Activated naive CD8-positive, alpha-beta T cell treated with anti-CD3 and anti-CD28 coated beads for 36 hours (primary cell): ENCODE measurements at regions not wholly inside any gene's neighbourhood (a gene's known extent, or its start where the extent isn't known, plus 50 kb on each side); places are given as distances from the start of the nearest gene placed in this dataset.
"Not testable (repeated sequence)": the region's sequence is repeated elsewhere in the genome, so short reads cannot be mapped to it uniquely, and the experiment has no call there.

Experiments used
- DNase-seq: peaks from one replicate; pipeline ENCODE4 v3.0.0; 2021
- H3K27ac Mint-ChIP-seq: one replicate; pipeline ENCODE4 v1.8.0; 2022; ENCODE audit warnings: mild to moderate bottlenecking, moderate library complexity, mixed read lengths
- H3K27me3 Mint-ChIP-seq: one replicate; pipeline ENCODE4 v1.8.0; 2022; ENCODE audit warnings: mild to moderate bottlenecking, mixed read lengths
- H3K36me3 Mint-ChIP-seq: one replicate; pipeline ENCODE4 v1.8.0; 2021; ENCODE audit warnings: mild to moderate bottlenecking, mixed read lengths
- H3K4me1 Mint-ChIP-seq: one replicate; pipeline ENCODE4 v1.8.0; 2021; ENCODE audit warnings: mixed read lengths
- H3K4me3 Mint-ChIP-seq: one replicate; pipeline ENCODE4 v1.8.0; 2022; ENCODE audit warnings: mild to moderate bottlenecking, moderate library complexity, mixed read lengths
- H3K9me3 Mint-ChIP-seq: one replicate; pipeline ENCODE4 v1.8.0; 2022; ENCODE audit warnings: mixed read lengths

DNA sequence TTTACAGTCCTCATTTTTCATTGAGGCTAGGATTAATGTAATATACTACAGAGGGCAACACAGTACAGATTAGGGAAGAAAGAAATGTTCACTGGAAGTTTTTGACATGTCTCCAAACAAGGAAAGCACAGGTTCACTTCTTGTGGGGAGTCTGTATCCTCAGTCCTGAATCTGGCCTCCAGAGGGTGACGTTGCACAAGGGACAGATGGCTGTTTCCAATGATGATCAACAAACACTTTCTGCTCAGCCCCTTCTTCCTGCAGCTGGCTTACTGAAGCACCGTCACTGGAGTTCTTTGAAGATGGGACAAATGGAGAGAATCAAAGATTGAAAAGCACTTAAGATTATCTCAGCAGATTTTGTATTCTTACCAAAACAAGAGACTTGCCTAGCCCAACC is 123.3 kb upstream of the OR4E1 start:
- peaks cover 8% of the 10 kb centered on the region for H3K27me3 Mint-ChIP-seq
- H3K4me3 Mint-ChIP-seq: peak overlapping the region; percentile 69
- peak overlapping the region; percentile 54 for H3K27ac Mint-ChIP-seq
- H3K9me3 Mint-ChIP-seq: peaks cover 10% of the 10 kb centered on the region
- H3K4me1 Mint-ChIP-seq: no peaks in the 10 kb centered on the region
- DNase-seq: peak; percentile 1
- H3K36me3 Mint-ChIP-seq: peaks cover 3% of the 10 kb centered on the region

DNA sequence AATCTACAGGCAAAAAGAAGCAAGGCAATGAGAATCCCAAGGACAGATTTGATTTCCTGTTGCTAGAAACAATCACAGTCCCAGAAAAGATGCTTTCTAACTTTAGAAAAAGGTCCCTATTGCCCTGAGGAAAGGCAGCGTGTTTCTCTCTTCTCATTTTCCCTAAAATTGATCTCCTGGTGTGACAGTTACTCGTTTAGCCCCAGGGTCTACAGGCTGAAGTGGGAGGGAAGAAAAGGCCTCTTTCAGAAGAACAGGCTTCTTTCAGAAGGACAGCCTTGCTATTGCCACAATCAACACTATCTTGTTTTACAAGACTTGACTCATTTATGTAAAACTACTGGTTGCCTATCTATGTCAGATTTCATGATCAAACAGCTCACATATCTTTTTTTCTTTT is 121.8 kb upstream of the OR4E1 start:
- Mint-ChIP-seq H3K4me3 (no peak overlapping the region), H3K27me3 (peaks cover 3% of the 10 kb centered on the region), H3K27ac (no peak overlapping the region), H3K9me3 (peaks cover 10% of the 10 kb centered on the region), H3K4me1 (no peaks in the 10 kb centered on the region), H3K36me3 (peaks cover 3% of the 10 kb centered on the region)
- DNase-seq: no peak

DNA sequence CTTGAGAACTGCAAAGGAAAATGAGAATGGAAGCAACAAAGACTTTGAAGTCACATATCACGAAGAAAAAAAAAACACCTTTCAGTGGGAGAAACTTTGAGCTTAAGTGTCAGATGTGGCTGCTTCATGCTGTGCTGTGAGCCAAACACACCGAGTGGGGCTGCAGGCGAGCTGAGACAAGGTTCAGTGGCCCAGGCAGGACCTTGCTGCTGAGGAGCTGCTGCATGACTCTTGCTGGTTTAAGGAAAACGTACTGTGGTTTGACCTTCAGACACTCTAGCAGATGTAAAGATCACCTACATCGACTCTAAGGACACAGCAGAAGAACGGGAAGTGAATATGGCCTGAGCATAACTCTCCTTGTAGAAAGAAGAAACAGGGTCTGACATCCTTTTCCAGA is 118.1 kb upstream of the OR4E1 start:
- Mint-ChIP-seq H3K9me3 (peaks cover 10% of the 10 kb centered on the region), H3K4me3 (no peak overlapping the region), H3K36me3 (peaks cover 3% of the 10 kb centered on the region), H3K27me3 (peaks cover 4% of the 10 kb centered on the region), H3K4me1 (no peaks in the 10 kb centered on the region), H3K27ac (no peak overlapping the region)
- DNase-seq: peak; percentile 0

- not testable (repeated sequence) for H3K4me1 Mint-ChIP-seq, H3K27me3 Mint-ChIP-seq, H3K9me3 Mint-ChIP-seq, H3K4me3 Mint-ChIP-seq, H3K36me3 Mint-ChIP-seq, DNase-seq, H3K27ac Mint-ChIP-seq
Measured at GRCh38 chr14:21788687-21789086, 115.1 kb upstream of the OR4E1 start.

GRCh38 chr14:21787242-21787641 is 113.6 kb upstream of the OR4E1 start:
- H3K27me3 Mint-ChIP-seq, H3K4me1 Mint-ChIP-seq, H3K27ac Mint-ChIP-seq: not testable (repeated sequence)

GRCh38 chr14:21781543-21781942 is 107.9 kb upstream of the OR4E1 start:
- Mint-ChIP-seq H3K36me3 (no peaks in the 10 kb centered on the region), H3K9me3 (no peaks in the 10 kb centered on the region), H3K27ac (no peak overlapping the region), H3K27me3 (peaks cover 9% of the 10 kb centered on the region), H3K4me3 (no peak overlapping the region), H3K4me1 (no peaks in the 10 kb centered on the region)
- DNase-seq: no peak

More at GRCh38 chr14:21787242-21787641, 113.6 kb upstream of the OR4E1 start:
- H3K4me3 Mint-ChIP-seq, DNase-seq, H3K36me3 Mint-ChIP-seq, H3K9me3 Mint-ChIP-seq: not testable (repeated sequence)

- Mint-ChIP-seq H3K36me3 (no peaks in the 10 kb centered on the region), H3K4me3 (no peak overlapping the region), H3K9me3 (no peaks in the 10 kb centered on the region), H3K4me1 (no peaks in the 10 kb centered on the region), H3K27me3 (peaks cover 9% of the 10 kb centered on the region), H3K27ac (no peak overlapping the region)
- DNase-seq: no peak
Measured at GRCh38 chr14:21780429-21781084, 106.9 kb upstream of the OR4E1 start.

DNA sequence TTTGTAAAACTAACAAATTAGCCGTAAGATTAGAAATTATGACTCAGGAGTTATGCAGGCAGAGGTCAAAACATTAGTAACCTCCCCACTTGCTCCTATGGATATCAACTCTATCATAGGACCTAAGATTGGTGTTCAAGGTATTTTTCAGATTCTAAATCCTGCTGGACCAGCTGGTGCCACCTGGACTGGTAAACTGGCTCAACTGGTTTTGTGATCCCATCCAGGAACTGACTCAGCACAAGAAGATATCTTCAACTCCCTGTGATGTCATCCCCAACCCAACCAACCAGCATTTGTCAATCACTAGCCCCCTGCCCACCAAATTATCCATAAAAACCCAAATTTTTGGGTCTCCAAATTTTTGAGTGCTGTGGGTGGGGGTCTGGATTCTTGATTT is 98.1 kb upstream of the OR4E1 start:
- no peak overlapping the region for H3K27ac Mint-ChIP-seq
- peaks cover 11% of the 10 kb centered on the region for H3K27me3 Mint-ChIP-seq
- no peak overlapping the region for H3K4me3 Mint-ChIP-seq
- H3K4me1 Mint-ChIP-seq: peaks cover 8% of the 10 kb centered on the region
- H3K36me3 Mint-ChIP-seq: no peaks in the 10 kb centered on the region
- no peak for DNase-seq
- H3K9me3 Mint-ChIP-seq: no peaks in the 10 kb centered on the region

DNA sequence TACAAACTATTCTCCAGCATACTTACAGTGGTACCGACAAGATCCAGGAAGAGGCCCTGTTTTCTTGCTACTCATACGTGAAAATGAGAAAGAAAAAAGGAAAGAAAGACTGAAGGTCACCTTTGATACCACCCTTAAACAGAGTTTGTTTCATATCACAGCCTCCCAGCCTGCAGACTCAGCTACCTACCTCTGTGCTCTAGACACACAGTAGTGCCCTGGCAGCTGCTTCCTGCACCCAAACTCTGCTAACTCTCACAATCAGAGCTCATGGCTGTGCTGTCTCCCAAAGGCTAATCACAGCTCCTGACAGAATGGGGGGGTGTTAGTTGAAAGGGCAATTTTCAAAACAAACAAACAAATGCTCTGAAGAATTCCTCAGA is 95.2 kb upstream of the OR4E1 start:
- Mint-ChIP-seq H3K27ac (peak overlapping the region; percentile 74), H3K36me3 (no peaks in the 10 kb centered on the region), H3K9me3 (no peaks in the 10 kb centered on the region), H3K4me3 (peak overlapping the region; percentile 66), H3K4me1 (peaks cover 8% of the 10 kb centered on the region), H3K27me3 (peaks cover 15% of the 10 kb centered on the region)
- DNase-seq: no peak

- Mint-ChIP-seq H3K9me3 (no peaks in the 10 kb centered on the region), H3K27ac (peak overlapping the region; percentile 74), H3K4me3 (peak overlapping the region; percentile 66), H3K36me3 (no peaks in the 10 kb centered on the region), H3K4me1 (peaks cover 8% of the 10 kb centered on the region), H3K27me3 (peaks cover 14% of the 10 kb centered on the region)
- peak; percentile 13 for DNase-seq
Measured at GRCh38 chr14:21768116-21768874, 94.7 kb upstream of the OR4E1 start.

DNA sequence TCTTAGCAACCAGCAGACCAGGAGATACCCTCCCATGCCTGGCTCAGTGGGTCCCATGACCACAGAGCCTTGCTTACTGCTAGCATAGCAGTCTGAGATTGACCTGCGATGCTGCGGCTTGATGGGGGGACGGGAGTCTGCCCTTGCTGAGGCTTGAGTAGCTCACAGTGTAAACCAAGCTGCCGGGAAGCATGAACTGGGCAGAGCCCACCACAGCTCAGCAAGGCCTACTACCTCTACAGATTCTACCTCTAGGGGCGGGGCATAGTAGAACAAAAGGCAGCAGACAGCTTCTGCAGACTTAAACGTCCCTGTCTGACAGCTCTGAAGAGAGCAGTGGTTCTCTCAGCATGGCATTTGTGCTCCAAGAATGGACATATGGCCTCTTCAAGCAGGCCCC is 86.7 kb upstream of the OR4E1 start:
- H3K9me3 Mint-ChIP-seq, H3K4me1 Mint-ChIP-seq, H3K4me3 Mint-ChIP-seq, DNase-seq, H3K36me3 Mint-ChIP-seq, H3K27ac Mint-ChIP-seq: not testable (repeated sequence)
- H3K27me3 Mint-ChIP-seq: peaks cover 33% of the 10 kb centered on the region

GRCh38 chr14:21749306-21749868 is 75.8 kb upstream of the OR4E1 start:
- no peaks in the 10 kb centered on the region for H3K9me3 Mint-ChIP-seq
- H3K27me3 Mint-ChIP-seq: peaks cover 16% of the 10 kb centered on the region
- no peak for DNase-seq
- H3K4me1 Mint-ChIP-seq: peaks cover 8% of the 10 kb centered on the region
- H3K36me3 Mint-ChIP-seq: no peaks in the 10 kb centered on the region
- H3K27ac Mint-ChIP-seq: peak overlapping the region; percentile 69
- H3K4me3 Mint-ChIP-seq: peak overlapping the region; percentile 74

DNA sequence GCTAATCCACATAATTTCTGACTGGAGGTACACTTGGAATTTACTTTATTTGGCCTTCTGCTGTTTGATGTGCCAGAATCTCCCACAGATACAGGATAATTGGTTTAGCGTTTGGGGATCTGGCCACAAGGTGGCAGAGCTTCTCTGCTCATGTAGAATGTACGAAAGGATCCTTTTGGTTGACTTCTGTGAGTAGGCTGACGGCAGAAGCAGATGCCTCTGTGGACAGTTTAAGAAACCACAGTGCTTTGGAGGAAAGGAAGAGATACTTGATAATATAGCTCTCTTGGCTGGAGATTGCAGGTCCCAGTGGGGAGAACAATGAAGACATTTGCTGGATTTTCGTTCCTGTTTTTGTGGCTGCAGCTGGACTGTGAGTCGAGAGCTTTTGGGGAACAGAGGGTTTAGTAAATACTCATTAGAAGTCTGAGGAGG is 75.3 kb upstream of the OR4E1 start:
- Mint-ChIP-seq H3K27me3 (peaks cover 16% of the 10 kb centered on the region), H3K4me3 (peak overlapping the region; percentile 74), H3K36me3 (no peaks in the 10 kb centered on the region), H3K27ac (peak overlapping the region; percentile 69), H3K9me3 (no peaks in the 10 kb centered on the region), H3K4me1 (peaks cover 8% of the 10 kb centered on the region)
- DNase-seq: peak; percentile 38

GRCh38 chr14:21735639-21736307 is 62.2 kb upstream of the OR4E1 start:
- Mint-ChIP-seq H3K27ac (peak overlapping the region; percentile 74), H3K9me3 (no peaks in the 10 kb centered on the region), H3K27me3 (peaks cover 51% of the 10 kb centered on the region), H3K36me3 (peaks cover 3% of the 10 kb centered on the region), H3K4me1 (peaks cover 8% of the 10 kb centered on the region), H3K4me3 (peak overlapping the region; percentile 65)
- DNase-seq: no peak

DNA sequence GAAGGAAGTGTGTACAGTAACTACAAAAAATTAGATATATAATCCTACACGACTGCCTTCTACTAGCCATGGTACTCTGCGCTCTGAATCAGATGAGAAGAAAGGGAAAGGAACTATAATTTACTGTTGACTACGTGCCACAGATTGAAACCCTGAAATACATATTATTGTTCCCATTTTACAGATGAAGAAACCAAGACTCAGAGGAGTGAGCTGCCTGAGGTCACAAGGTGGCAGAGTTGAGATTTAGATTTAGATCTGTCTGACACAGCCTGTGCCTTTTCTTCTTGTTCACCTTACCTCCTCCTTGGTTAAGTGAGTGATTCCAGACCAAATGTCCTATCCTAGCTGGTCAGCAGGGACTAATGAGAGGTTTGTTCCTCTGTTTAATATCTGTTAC is 61.6 kb upstream of the OR4E1 start:
- H3K4me1 Mint-ChIP-seq: peaks cover 8% of the 10 kb centered on the region
- DNase-seq: no peak
- no peaks in the 10 kb centered on the region for H3K9me3 Mint-ChIP-seq
- peaks cover 3% of the 10 kb centered on the region for H3K36me3 Mint-ChIP-seq
- peaks cover 47% of the 10 kb centered on the region for H3K27me3 Mint-ChIP-seq
- H3K27ac Mint-ChIP-seq: peak overlapping the region; percentile 14
- H3K4me3 Mint-ChIP-seq: peak overlapping the region; percentile 65
